Adrenal gland (tissue), 5 donors: ENCODE measurements at regions not wholly inside any gene's neighbourhood (a gene's known extent, or its start where the extent isn't known, plus 50 kb on each side); places are given as distances from the start of the nearest gene placed in this dataset.

Source experiments
- CTCF ChIP-seq, 6 experiments: fragments of 450-650 bp in 4 of 6; fragments of 200-600 bp in 2 of 6; sonication (generic) in 1 of 6; IDR thresholded peaks; 1 replicate in 5 of 6; 2 replicates in 1 of 6; pipeline versions ENCODE4 v1.5.1 to v1.8.0; 2016 to 2021; ENCODE audit warnings: antibody characterized with exemption in 6 of 6, mild to moderate bottlenecking in 2 of 6, moderate library complexity in 1 of 6
- POLR2A ChIP-seq, 2 donors: fragments of 450-650 bp; IDR thresholded peaks; one replicate each; pipeline ENCODE4 v1.6.1; 2017; ENCODE audit warnings: antibody characterized with exemption in 2 of 2, mild to moderate bottlenecking in 2 of 2, moderate library complexity in 1 of 2
- donor health status: DM: no; HTN: no; CAD: no.

DNA sequence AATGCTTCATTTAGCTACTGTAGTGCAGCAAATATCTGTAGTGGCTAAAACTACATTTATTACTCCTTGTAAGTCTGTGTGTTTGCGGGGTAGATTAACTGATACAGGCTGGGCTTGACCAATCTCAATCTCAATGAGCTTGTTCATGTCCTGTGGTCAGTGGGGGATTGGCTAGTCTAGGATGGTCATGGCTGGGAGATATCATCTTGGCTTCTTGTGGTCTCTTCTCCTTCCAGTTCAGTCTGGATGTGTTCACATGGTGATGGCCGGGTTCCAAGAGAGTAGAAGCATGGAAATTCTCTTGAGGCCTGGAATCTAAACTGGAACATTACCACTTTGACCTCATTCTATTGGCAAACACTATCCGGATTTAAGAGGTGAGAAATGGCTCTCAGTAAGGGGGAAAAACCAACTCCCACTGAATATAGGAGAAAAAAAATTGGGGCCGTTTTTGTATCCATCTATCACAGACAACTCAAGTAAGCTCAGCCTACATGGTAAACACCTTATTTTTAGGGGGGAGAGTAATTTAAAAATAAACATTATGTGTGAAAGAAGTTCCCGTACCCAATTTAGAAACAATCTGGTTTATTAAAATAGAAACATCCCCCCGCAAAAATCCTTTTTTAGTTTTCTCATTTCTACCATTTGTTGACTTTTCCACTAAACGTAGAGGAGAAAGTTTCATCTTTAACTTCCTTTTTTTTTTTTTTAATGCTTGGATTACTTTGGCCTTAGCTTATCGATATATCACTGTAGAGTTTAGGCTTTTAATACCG is 284.9 kb upstream of the TBC1D5 start:
- TF ChIP-seq POLR2A (IDR thresholded peaks at IDR 0.05) (no peak), CTCF (IDR thresholded peaks at IDR 0.05) (no peak)
